Stimulated activated CD4-positive, alpha-beta T cell treated with anti-CD3 and anti-CD28 coated beads, Interleukin-1b, Interleukin-23, amount 100 ng/mL, for 48 hours (primary cell): ENCODE measurements at regions not wholly inside any gene's neighbourhood (a gene's known extent, or its start where the extent isn't known, plus 50 kb on each side); places are given as distances from the start of the nearest gene placed in this dataset.
"Not testable (repeated sequence)": the region's sequence is repeated elsewhere in the genome, so short reads cannot be mapped to it uniquely, and the experiment has no call there.

Source experiments
- DNase-seq: peaks from one replicate; pipeline ENCODE4 v3.0.0-alpha.2; 2020

DNA sequence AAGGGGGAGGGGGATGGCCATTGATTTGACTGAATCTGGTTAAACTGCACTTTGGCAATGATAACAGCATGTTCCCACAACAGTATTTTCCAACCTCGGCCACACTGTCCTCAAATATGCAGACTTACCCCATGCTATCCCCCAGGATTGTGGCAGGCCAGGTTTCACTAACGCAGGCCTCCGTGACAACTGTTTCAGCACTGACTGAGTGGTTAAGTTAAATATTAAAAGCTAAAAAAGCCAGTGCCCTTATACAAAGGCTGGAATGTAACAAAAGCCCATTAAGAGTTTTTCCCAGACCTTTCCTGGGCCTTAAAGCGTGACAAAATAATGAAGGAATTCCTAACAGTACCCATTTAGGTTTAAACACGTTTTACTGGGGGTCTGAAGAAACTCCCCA is 202.9 kb downstream of the USP25 start:
- no peak for DNase-seq

DNA sequence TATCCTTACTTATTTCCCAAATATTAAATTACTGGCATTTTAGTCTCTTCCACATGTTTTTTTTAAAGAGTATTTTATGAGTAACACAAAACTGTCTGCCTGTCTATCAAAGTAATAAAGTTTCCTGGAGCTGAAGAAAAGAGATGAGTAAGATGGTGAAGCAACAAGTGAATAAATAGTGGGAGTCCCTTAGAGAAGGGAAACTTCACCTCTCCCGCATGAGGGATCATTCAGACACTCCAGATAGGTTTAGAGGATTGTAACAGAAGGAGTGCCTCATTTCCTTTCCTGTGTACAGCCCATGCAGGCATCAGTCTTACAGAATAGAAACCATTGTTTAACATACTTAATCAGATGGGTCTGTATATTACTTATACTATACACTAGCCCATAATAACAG is 205.7 kb downstream of the USP25 start:
- DNase-seq: no peak

DNA sequence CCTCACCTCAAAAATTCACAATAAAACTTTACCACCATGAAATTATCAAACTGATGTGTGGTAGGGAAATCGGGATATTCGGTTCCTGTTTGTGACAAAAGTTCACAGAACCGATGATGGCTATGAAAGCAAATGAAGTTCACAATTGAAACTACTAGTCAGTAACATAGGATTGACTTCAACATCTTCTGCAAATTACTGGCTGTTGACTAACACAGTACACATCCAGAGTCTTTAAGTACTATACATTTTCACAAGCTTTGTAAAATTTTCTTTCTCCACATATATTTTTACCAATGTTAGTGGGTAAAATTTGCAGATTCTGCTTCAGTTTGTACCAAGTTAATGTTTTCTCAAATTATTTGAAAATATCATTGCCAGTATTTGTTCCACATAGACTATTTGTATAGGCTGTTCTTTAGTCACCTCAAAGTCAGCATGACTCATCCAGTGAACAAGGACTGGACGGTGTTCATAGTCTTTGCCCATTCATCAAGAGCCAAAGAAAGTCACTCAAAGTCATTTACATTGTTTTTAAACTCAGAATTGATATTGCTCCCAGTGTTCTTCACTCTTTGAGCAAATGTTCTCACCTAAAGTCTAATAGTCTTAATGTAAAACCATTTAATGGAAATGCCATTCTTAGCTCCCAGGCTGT is 213.4 kb downstream of the USP25 start:
- DNase-seq: no peak

DNA sequence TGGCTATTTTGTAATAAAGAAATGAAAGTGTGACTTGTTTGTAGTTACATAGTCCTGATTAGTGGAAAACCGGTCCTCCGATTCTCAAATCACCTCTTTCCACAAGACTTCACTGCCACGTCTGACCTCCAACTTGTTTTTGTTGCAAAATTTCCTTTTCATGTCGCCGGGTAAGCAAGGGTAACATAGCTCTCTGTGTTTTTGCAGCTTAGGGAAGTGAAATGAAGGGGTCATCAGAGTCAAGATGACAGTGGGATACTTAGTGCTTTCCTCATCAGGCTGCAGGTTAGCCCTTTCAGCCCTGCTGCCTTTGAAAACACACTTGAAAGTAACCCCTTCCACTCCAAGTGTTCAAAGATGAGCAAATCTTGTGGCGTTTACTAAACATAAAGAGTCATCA is 217.9 kb downstream of the USP25 start:
- DNase-seq: no peak

DNA sequence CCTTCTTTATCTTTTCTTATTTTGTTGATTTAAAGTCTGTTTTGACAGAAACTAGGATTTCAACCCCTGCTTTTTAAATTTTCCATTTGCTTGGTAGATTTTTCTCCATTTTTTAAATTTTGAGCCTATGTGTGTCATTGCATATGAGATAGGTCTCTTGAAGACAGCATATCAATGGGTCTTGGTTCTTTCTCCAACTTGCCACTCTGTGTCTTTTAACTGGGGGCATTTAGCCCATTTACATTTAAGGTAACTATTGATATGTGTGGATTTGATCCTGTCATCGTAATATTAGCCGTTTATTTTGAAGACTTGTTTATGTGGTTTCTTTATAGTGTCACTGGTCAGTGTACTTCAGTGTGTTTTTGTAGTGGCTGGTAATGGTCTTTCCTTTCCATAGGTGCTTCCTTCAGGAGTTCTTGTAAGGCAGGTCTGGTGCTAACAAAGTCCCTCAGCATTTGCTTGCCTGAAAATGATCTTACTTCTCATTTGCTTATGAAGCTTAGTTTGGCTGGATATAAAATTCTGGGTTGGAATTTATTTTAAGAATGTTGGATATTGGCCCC is 223.9 kb downstream of the USP25 start:
- DNase-seq: no peak

DNA sequence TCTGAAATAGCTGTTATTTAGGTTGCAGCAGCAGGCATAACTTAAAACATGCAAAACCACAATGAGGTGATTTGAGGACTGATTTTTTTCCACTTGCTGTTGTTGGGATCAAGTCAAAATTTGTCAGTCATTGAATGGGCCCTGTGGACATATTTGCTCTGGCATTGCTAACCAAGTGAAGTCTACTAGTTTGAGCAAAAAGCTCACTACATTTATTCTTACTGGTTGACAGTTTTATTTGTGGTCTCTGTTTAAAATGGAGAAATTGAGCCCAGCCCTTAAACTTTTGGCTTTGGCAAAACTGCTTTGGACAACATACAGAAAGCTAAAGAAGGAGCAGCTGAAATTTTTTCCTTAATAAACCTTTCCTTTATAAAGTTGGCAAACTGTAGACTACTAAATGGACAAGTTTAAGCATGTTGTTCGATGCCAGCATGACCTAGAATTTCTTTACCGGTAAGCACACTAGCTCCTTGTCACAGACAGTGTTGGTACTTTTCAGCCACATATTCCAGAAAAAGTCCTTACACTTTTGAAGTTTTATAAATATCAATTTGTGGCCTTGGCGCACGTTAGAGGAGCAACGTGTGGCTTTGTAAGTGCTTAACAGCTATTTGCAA is 234.6 kb downstream of the USP25 start:
- no peak for DNase-seq

DNA sequence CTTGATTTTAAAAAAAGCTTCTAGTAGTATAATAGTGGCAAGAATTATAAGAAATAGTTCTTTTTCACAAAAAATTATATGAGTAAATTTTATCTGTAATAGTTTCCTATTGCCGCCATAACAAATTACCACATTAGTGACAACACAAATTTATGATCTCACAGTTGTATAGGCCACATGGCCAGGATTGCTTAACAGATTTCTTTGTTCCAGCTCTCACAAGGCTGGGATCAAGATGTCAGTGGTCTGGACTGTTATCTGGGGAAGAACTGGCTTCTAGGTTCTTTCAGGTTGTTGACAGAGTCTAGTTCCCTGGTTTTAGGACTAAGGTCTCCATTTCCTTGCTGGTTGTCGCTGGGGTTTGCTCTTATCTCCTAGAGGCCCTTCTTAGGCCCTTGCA is 236.4 kb downstream of the USP25 start:
- no peak for DNase-seq

DNA sequence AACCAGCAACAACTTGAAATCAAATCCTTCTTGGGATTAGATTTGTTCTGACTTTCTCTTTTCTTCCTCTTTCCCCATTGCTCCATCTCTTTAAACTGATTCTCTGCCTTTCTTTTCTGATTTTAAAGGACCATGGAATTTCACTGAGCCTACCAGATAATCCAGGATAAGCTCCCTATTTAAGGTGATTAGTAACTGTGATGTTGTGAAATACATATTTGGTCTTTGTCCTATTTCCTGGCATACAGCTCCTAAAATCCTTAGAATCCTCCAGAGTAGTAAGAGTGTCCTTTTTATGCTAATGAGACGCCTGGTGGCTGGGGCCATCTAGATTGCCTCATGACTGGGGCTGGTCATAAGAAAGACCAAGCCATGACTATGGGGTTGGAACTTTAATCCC is 236.9 kb downstream of the USP25 start:
- DNase-seq: no peak

DNA sequence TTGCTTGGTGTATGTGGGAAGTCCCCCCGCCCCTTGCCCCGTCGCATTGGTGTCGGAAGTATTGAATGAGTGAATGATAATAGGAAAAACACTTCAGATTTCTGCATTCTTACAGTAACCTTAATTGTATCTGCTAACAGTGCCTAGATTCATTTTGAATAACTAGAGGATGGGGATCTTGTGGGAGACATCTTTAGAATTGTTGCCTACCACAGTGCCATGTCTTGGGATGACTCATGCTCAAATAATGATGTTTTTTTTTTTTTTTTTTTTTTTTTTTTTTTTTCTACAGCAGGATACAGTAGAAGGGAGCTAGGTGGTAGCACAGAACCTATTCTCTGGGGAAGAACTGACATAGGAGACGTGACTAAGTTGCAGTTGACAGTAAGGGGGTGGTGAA is 237.9 kb downstream of the USP25 start:
- DNase-seq: no peak

DNA sequence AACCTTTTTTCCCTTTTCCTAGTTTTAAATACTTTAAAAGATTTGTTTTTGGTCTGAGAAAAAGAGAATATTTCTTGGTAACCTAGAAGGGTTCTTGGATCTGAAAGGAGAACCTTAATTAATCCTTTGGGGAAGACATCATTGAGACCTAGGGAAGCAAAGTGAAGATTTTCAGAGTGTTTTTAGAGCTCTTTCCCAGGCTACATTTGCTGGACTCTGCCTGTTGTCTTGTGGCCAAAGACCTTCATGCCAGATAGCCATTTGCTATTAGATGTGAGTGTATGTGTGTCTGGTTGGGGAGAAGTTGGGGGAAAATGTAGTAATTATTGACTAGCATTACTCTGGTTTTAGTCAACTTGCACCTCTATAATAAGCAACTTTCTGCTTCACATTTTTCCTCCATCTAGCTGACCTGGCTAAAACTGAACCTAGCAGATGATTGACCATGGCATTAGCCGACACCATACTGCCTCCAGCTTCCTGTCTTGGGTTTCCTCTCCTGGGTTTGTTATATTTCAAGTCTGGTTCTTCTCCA is 239.1 kb downstream of the USP25 start:
- DNase-seq: no peak

DNA sequence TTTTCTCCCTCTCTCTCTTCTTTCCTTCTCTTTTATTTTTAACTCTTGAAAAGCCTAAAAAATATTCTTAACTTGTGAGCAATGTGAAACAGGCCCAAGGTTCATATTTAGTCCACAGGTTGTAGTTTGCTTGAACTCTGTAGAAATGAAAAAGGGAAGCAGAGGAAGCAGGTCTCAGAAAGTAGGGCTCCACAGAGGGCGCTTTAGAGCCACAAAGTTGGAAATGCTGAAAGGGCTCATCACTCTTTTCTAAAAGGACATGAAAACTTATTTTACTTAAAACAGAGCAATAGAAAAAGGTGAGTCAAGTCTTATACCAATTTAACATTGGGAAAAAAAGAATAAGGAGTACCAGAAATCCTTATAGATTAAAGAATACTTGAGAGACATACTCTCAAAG is 247.0 kb downstream of the USP25 start:
- DNase-seq: no peak

DNA sequence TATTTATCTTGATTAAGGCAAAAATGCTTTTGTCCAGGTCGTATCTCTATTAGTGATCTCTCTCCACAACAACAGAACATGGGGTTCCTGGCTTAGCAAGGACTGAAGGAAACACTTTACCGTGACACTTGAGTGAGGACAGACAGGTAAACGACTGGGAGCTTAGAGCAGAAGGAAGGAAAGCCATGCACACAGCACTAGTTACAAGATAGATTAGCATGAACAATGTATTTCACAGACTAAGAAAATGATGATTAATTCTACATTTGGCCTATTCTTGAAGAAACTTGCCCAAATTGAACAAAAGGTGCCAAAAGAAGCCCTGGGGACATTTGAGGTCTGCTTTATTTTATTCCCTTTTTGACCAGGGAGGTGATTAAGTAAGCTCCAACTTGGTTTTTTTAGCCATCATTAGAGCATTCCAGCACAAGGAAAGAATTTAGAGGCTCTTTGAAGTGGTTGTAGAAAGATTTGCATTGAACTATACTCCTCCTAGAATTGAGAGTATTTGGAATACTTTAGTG is 248.5 kb downstream of the USP25 start:
- DNase-seq: no peak

DNA sequence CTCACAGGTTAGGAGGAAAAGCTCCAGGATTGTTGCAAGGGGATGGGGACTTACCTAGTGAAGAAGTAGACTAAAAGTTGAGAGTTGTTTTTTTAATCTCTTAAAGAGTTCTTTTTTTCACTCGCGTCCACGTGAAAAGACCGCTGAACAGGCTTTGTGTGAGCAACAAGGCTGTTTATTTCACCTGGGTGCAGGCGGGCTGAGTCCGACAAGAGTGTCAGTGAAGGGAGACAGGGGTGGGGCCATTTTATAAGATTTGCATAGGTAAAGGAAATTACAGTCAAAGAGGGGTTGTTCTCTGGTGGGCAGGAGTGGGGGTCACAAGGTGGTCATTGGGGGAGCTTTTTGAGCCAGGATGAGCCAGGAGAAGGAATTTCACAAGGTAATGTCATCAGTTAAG is 249.7 kb downstream of the USP25 start:
- not testable (repeated sequence) for DNase-seq

DNA sequence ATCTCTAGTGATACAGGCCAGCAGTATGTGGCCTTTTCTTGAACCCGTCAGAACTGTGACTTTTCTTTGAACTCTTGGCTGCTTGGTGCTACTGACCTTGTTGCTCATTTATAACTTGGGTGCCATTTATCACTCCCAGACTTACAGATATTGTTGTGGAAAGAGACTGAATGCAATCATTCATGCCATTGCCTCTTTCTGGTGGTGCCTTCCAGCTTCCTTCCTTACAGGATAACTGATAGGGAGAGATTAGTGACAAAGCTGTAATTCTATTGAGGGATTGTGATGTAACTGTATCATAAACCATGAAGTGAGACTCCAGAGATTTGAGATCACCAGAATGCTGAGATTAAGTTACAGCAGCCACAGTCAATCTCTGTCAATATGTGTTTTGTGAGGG is 256.5 kb downstream of the USP25 start:
- DNase-seq: no peak

DNA sequence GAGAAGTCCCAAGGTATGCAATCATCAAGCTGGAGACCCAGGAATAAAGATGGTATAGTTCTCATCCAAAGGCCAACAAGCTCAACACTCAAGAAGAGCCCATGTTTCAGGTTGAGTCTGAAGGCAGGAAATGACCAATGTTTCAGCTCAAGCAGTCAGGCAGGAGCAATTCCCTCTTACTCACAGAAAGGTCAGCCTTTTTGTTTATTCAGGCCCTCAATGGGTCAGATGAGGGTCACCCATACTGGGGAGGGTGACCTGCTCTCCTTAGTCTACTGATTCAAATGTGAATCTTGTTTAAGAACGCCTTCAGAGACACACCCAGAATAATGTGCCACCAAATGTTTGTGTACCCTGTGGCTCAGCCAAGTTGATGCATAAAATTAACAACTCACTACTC is 262.4 kb downstream of the USP25 start:
- no peak for DNase-seq

DNA sequence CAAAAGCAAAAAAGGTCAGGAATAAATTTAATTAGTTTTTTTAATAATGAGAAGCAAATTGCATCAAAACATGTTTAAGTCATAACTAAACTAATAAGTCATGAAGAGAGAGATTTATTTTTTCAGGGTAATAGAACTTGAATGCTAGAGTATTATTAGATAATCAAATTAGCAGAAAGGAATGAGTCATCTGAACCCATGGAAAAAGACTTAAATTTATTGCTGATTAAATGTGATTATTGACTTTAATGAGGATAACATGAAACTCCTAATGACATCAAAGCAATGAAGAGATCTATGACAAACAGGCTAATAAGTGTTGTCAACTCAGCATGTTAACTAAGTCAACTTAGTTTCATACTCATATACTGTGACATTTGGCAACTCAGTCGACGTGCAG is 264.2 kb downstream of the USP25 start:
- DNase-seq: no peak

DNA sequence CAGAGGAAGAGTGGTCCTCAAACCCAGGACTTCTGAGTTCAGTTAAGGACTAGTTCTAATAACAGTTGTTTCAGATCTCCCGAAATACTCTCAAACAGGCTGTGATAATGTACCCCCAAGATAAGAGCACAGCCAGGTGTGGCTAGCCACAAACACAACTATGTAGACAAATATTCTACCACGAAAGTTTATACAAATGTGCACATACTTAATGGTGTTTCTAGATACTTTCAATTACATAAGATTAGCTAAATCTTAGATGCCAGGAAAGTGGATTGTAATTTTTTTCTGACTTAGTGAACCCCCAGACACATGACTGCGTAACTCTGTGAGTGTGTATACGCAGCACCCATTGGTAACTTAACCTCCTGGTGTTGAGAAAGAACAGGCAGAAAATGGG is 270.0 kb downstream of the USP25 start:
- DNase-seq: no peak

DNA sequence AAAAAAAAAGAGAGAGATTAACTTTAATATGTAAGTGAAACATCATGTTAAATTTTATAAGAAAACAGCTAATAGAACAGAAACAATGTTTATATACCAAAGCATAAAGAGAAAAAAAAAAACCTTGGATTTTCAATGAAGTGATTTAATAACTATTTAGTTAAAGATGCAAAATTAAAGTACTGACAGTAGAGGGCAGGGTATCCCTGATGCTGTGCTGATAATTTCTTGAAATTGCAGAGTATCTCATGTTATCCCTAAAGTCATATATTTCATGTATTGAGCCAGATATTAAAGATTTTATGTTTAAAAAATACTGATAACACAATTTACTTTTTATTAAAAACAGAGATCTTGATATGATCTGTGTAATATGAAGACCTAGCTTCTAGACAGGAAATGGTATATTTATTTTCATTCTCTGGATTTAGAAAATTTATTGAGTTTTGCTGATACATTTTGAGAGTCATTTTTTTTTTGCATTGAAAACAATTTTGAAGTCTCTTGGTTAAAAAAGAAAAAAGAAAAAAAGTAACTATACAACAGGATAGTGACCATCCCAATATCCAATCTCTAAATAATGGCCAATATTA is 273.2 kb downstream of the USP25 start:
- no peak for DNase-seq

DNA sequence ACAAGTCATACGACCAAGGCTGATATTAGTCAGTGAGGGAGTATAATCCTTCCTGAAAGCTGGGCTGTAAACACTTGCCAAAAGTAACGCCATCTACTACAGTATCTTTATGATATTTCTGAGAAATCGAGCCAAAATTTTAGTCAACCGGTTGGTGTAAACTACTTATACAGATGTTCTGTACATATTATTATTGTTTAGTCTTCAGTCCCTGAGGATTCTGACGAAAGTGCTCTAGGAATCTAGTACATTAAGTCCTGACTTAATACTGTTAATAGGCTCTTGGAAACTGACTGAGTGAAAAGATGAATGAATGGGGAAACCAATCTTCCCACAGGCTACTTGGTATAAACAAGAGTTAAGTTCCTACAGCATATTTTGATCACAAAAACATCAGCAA is 274.3 kb downstream of the USP25 start:
- DNase-seq: no peak

DNA sequence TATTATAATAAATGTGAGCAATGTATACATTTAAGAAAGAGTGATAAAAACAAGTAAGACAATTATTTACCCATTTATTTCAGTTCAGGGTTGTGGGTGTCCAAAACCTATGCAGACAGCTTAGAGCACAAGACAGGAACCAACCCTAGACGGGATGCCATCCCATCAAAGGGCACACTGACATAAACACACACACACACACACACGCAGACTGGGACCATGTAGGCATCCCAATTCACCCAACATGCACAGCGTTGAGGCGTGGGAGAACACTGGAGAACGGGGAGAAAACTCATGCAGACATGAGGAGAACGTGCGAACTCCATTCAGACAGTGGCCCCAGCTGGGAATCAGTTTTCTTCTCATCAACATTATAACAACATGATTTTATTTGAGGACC is 274.7 kb downstream of the USP25 start:
- DNase-seq: no peak

DNA sequence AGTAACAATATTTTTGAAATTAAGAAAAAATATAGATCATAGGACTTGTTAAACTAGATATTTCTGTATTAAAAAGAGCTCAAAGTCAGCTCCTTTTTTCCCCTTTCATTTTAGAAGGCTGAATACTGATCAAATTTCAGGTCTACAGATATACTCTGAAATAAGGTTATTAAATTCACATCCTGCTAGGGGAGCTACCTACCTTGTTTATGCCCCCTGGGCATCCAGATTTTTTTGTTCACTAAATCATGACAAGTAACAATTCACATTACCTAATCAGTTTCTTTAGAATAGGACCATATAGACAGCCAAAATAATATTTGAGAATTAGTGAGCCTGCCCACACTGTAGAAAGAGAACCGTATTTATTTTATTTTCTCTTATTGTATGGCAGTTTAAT is 276.2 kb downstream of the USP25 start:
- DNase-seq: no peak

DNA sequence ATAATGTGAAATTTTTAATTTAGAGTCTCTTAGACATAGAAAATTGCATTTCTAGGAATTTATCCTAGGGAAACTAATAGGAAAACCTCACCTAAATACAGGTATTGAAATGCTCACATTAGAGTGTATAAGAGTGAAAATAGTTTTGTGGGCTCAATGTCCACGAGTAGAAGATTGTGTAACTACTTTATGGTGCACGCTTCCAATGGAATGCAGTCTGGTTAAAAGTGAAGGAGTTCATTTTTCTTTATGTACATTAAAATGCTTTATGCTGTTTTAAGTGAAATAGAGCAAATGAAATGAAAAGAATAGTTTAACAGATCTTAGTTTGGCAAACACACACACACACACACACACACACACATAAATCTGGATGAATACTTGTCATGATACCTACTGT is 278.2 kb downstream of the USP25 start:
- DNase-seq: no peak

DNA sequence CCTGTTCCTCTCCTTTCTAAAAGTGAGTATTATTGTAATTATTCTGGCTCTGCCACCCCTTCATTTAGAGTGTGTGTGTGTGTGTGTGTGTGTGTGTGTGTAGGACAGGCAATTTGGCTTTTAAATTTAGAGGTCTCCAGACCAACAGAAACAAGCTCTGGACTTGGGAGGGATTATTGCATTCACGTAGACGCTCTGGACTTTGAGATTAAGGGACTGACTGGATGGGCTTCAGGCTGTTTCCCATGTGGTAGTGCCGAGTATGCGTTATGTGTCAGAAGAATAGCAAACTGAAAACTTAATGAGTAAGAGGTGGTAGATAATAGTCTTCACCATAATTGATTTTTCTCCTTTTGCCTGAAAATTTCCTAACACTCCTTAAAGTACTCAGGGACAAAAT is 281.9 kb downstream of the USP25 start:
- no peak for DNase-seq

DNA sequence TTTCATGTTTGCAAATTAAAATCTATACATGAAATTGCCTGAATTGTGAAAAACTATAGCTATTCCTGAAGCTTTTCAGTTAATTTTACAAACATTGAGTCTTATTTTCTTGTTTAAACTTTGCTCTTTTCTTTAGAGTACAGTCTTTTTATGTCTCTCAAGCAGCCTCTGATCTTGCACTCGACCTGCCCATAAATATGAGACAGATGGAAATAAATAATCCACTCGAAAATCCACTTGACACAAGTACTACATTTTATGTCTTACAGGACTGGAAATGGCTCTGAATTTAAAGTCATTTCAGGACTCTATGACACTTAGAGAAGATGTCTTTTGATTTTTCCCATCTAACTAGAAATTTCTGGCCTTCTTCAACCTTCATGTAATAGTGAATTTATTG is 283.8 kb downstream of the USP25 start:
- no peak for DNase-seq
